ENCODE measurements at regions not wholly inside any gene's neighbourhood (a gene's known extent, or its start where the extent isn't known, plus 50 kb on each side); places are given as distances from the start of the nearest gene placed in this dataset.

- no peak for DNase-seq
Measured at GRCh38 chr12:84361651-84362551, 550.7 kb downstream of the SLC6A15 start.

DNA sequence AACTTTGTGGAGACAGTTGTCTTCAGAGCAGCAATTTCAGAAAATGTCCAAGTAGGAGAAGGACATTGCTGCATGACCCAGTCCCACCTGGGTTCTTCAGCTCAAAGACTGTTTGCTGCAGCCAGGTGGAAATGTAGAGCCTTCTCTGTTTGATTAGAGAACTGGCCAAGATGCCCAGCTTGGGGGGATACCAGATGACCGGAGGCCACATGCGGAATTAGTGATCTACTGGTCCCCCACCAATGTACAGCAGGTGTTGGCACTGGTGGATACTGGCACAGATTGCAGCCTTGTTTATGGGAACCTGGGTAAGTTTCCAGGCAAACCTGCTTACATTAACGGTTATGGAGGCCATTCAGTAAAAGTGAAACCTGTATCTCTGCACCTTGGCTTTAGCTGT, 555.3 kb downstream of the SLC6A15 start:
- DNase-seq: no peak

DNA sequence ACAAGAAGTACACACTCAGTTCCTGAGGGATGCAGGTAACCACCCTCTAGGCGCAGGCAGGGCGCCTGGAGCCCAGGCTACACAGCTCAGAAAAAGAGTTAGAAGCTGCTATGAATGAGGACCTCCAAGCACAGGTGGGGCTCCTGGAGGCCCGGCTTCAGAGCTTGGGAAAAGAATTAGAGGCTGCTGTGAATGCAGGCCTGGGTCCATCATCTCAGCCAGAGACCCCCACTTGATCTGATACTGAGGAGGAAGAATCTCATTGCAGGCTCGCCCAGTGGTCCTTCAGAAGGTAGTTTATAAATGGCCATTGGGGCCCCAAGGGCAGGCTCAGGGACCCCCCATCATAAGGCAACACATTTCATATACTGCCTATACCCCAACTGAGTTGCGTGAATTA, 556.4 kb downstream of the SLC6A15 start:
- DNase-seq: no peak

- no peak for DNase-seq
Measured at GRCh38 chr12:84355561-84355960, 557.0 kb downstream of the SLC6A15 start.

GRCh38 chr12:84348582-84348981, 564.0 kb downstream of the SLC6A15 start:
- no peak for DNase-seq

GRCh38 chr12:84341467-84342193, 571.0 kb downstream of the SLC6A15 start:
- no peak for DNase-seq

- no peak for DNase-seq
Measured at GRCh38 chr12:84336231-84336630, 576.4 kb downstream of the SLC6A15 start.

- no peak for DNase-seq
Measured at GRCh38 chr12:84329938-84330337, 582.7 kb downstream of the SLC6A15 start.

DNA sequence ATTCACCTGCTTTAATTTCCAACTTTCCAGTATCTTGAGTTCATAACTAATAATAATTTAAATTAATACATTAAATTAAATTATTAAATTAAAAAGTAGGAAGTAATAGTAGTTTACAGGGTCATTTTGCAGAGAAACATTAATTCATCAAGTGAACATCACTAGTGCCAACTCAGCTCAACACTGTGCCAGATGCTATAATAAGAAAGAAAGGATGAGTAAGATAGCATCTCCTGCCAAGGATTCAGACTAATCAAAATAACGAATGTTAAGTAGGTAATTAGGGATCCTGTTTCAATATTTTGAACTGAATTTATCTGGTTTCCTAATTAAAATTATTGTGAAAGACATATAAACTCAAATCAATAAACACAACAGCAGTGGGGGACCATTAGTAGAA, 596.7 kb downstream of the SLC6A15 start:
- DNase-seq: no peak

- DNase-seq: no peak
Measured at GRCh38 chr12:84313323-84313675, 599.3 kb downstream of the SLC6A15 start.

- DNase-seq: no peak
Measured at GRCh38 chr12:84308211-84308610, 604.4 kb downstream of the SLC6A15 start.

GRCh38 chr12:84305144-84305543, 607.5 kb downstream of the SLC6A15 start:
- no peak for DNase-seq

DNA sequence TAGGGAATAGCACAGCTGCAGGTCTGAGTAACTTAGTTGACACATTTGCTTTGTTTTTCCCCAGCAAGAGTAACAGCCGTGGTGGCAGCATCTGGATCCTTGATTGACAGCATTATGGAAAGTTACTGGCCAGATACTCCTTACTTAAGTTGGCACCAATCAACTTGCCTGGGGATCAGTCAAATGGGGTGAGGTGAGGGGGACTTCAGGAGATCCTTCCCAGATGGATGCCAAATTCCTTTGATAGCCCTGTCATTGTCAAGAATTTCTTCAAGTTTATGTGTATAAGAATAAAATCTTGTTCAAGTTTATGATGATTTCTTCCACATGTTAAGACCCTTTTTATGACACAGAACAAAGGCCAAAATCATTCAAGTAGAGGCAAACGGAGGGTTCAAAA, 618.4 kb downstream of the SLC6A15 start:
- no peak for DNase-seq

DNA sequence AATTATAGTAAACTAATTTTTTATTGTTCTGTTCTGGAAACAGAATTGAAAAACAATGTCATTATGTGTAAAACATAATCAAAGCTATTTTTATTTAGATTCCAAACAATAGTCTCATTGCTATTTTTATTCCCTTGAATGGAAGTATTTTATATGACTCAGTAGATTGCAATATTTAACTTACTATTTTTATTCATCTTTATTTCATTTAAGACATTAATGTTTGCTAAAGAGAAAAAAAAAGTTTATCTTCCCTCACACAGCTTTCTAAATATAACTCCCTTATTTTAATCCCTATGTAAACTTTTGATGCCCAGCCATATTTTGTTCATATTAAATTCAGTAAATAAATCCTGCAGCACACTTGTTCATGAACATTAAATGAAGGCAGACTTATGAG, 622.4 kb downstream of the SLC6A15 start:
- no peak for DNase-seq

DNA sequence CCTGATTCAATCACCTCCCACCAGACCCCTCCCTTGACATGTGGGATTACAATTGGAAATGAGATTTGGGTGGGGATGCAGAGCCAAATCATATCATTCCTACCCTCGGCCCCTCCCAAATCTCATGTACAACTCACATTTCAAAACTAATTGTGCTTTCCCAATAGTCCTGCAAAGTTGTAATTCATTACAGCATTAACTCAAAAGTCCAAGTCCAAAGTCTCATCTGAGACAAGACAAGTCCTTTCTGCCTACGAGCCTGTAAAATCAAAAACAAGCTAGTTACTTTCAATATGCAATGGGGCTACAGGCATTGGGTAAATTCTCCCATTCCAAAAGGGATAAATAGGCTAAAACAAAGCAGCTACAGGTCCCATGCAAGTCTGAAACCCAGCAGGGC, 634.6 kb downstream of the SLC6A15 start:
- no peak for DNase-seq

- DNase-seq: no peak
Measured at GRCh38 chr12:84276215-84276614, 636.4 kb downstream of the SLC6A15 start.

DNA sequence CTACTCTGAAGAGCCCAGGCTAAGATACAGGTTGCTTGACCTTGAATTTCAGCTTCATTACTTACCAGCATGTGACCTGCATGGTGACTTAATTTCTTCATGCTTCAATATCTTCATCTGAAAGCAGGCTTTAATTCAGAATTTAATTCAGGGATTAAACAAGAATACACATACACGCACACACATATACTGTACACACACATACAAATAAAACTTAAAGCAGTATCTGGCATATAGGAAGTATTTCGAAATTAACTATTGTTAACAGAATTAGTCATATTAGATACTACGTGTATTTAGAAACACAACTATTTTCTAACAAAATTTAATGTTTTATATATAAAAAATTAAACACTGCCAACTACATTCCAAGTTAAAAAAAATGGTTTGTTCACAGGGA, 640.3 kb downstream of the SLC6A15 start:
- no peak for DNase-seq

- DNase-seq: no peak
Measured at GRCh38 chr12:84270470-84271140, 642.0 kb downstream of the SLC6A15 start.

- no peak for DNase-seq
Measured at GRCh38 chr12:84247931-84248330, 664.7 kb downstream of the SLC6A15 start.

DNA sequence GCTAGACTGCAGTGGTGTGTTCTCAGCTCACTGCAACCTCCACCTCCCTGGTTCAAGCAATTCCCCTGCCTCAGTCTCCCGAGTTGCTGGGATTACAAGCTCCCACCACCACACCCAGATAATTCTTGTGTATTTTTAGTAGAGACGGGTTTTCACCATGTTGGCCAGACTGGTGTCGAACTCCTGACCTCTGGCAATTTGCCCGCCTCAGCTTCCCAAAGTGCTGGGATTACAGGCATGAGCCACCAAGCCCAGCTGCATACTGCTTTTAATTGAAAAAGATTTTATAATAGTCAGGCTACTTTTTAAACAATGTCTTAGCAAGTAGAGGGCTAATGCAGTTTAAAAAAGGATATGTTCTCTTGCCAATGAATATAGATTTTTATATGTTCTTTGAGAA, 668.9 kb downstream of the SLC6A15 start:
- no peak for DNase-seq

DNA sequence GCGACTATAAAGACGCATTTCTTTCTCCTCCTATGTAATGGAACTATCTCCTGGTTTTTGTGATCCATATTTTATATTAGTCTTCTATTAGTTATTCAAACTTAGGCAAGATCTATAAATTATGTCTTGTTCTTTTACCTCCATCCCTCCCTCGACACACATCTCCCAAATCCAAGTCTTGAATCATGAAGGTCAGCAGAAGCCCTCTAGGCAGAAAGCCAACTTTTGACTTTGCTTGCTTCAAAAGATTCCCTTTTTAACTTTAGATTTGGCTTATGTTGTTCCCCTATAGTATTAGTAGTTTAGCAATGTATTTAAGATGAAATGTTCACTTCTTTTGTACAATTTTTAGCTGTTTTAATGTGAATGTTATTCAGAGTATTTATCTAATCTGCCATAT, 689.8 kb downstream of the SLC6A15 start:
- no peak for DNase-seq

GRCh38 chr12:84218406-84218805, 694.2 kb downstream of the SLC6A15 start:
- no peak for DNase-seq

- DNase-seq: no peak
Measured at GRCh38 chr12:84201976-84202375, 710.6 kb downstream of the SLC6A15 start.

All from hematopoietic multipotent progenitor cell treated with erythropoietin and hydrocortisone succinate and interleukin-3 and kit ligand, for 8 days (in vitro differentiated cells).